Fibroblast of upper back skin (primary cell): ENCODE measurements at regions not wholly inside any gene's neighbourhood (a gene's known extent, or its start where the extent isn't known, plus 50 kb on each side); places are given as distances from the start of the nearest gene placed in this dataset.
"Not testable (repeated sequence)": the region's sequence is repeated elsewhere in the genome, so short reads cannot be mapped to it uniquely, and the experiment has no call there.

Source experiments
- DNase-seq: peaks from one replicate; pipeline ENCODE4 v3.0.0-alpha.2; 2013

DNA sequence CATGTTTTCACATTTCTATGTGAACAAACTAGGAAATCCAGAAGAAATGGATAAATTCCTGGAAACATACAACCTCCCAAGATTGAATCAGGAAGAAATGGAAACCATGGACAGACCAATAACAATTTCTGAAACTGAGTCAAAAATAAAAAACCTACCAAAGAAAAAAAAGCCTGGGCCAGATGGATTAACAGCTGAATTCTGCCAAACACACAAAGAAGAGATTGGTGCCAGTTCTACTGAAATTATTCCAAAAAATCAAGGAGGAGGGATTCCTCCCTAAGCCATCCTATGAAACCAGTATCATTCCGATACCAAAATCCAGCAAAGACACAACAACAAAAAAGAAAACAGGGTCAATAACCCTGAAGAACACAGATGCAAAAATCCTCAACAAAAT lies 166.9 kb upstream of the FBXL7 start:
- DNase-seq: no peak

DNA sequence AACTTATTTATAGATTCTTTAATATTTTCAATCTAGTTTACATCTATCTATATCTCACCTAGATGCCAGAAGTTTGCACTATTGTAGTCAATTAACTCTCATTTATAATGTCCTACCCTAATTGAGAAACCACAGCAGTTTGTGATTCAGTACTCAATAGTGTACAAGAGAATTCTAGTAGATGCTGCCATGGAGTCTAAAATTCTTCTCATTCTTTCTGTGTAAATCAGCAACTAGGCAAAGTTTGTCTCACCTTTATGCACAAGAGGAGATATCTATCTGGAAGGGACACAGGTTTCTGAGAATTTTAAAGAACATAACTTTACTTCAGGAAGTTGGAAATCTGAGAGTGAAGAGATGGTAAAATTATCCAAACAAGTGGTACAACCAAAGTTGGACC lies 173.0 kb upstream of the FBXL7 start:
- no peak for DNase-seq

DNA sequence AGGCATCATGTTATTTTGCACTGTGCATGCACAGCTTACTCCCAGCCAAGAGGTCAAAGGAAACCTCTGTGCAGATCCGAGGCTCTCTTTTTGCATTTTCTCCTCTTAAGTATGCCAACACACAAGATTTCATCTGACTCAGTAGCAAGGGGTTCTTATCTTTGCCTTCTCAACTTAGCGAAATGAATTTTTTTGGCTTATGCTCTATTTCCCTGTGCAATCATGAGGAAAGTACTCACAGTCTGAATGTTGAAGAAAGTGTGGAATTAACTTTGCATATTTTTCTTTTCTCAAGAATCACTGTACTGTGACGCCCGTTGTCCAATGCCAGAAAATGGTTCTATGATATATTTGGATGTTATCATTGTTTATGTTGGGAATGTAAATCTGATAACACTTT lies 173.5 kb upstream of the FBXL7 start:
- DNase-seq: no peak

DNA sequence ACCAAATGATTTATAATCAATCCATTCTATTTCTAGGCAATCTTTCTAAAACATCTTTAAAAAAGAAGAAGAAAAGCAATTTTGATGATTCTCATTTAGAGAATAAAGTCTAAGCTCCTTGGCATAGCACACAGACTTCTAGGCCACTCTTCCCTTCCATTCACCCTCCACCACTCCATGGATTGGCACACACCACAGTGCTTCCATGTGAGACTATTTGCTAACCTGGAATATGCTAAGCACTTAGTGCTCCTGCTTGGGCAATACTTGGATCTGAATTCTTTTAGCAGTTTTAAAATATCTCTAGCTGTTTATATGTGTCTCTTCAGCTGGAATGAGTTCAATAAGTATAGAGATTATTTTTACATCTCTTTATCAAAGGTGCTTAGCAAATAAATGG lies 177.6 kb upstream of the FBXL7 start:
- DNase-seq: no peak

DNA sequence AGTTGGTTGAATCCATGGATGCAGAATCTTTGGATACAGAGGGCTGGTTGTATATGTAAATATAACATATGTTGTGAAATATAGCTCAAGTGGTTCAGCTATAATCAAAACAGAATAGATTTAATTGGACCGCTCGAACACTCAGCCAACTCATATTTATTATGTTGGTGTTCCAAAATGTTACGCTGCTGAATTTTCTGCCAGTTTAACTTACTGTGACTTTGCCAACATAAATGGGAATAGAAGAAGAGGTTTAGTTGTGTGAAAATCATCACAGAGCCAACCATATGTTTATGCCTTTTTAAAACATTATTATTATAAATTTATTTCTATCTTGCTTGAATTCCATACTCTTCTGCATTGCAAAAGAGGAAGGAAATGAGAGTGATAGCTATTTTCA lies 178.2 kb upstream of the FBXL7 start:
- no peak for DNase-seq

DNA sequence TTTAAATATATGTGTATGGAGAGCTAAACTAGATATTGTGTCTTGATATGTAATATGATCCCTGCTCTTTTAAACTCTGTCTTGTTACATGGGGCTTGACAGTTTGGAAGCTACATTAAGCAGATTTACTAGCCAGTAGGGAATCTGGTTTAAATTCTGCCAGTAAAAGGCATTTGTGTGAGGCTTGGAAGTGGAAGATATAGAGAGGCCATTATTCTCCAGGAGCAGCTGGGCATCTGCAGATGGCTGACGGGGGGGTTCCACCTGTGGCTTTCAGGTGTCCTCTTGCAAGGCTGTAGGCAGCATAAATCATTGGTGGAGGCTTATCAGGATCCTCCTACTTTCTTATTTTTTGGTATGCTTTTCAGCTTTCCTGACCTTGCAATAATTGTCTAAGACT lies 179.1 kb upstream of the FBXL7 start:
- DNase-seq: no peak

DNA sequence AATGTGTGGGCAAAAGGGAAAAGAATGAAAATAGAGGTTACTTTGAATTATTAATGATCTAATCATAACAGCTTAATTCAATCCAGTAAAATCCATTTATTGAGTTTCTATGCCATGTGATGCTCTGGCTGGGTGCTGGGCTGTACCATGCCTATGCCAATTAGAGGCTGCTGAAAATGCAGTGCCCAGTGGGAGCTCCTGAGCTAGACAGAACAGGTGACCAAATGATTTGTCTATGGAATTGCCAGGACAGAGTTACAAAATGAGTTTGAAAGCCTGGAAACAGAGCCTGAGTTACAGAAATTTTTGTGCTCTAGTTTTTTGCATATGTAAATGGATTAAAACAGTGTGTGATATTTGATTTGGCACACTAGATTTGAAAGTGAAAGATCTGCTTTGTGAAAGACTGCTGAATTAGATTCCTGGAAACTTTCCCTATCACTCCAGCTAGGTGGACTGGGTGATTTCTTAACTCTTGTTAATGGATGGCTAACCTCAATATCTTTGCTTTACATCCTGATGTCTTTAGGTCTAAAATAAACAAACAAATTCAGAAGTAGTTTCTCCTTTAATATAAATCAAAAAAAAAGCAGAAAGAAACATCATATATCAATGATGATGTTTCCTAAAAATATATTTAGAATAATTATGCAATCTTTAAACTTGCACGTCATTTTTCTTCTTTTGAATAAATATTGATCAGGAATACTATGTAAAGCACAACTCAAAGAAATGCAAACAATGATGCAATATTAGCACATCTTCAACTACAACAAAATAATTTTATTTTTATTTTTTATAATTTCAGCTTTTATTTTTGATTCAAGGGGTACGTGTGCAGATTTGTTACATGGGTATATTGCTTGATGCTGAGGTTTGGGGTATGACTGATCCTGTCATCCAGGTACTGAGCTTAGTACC lies 194.8 kb upstream of the FBXL7 start:
- DNase-seq: no peak

DNA sequence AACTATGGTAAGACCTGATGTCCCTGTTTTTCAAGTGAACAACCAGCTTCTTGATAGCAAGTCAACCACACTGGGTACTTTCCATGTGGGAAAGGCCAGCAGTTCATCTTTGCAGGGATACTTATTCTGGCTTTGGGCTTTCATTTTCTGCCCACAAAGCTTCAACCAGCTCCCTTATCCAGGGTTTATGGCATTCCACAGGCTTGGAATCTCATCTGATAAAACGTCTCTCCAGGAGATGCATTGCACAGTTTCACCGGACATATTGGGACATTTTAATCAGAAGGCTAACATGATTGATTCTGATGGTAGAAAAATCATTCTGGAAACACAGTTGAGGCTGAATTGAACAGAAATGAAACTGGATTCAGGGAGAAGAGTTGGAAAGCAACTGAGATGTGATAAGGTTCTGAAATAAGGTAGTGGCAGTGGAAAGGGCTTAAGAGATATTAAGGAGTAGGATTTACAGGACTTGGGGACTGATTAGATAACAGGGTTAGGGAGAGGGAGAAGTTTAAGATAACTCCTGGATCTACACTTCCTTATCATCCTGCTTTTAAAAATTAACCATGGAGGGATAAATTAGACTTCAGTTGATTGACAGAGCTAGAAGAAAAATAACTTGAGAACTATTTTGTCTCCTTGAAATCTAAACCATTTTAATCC lies 195.8 kb upstream of the FBXL7 start:
- no peak for DNase-seq

DNA sequence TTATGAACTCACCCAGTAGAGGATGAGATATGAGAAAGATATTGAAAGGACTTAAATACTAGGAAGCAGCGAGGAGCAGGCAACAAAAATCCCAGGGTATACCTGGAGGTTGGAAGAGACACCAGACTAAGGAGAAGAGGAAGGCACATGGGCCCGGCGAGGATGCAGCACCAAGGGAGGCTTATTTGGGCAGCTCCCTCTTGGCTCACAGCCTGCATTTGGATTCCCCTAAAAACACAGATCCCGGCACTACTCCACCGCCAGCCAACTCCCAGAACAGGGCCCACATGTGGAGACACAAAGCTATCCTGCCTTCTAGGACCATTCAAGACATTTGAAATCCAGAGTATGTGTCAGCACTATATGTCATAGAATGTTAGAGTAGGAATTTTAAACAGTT lies 199.8 kb upstream of the FBXL7 start:
- DNase-seq: no peak

DNA sequence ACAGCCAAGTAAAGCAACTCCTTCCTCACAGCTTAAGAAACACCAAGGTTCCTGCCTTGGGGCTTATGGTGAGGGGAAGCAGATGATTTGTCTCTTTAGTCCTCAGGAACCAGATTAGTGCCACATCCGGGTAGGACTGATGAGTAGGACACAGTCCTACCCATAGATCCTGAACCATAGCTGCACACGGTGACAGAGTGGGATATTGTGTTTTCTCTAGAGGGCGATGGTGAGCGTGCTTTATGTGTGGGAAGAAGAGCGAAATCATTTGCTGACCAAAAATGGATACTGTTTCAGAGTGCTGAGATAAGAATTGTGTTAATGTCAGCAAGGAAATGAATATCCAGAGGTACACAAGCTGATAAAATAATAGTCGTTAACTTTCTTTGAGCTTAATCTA lies 209.0 kb upstream of the FBXL7 start:
- no peak for DNase-seq

DNA sequence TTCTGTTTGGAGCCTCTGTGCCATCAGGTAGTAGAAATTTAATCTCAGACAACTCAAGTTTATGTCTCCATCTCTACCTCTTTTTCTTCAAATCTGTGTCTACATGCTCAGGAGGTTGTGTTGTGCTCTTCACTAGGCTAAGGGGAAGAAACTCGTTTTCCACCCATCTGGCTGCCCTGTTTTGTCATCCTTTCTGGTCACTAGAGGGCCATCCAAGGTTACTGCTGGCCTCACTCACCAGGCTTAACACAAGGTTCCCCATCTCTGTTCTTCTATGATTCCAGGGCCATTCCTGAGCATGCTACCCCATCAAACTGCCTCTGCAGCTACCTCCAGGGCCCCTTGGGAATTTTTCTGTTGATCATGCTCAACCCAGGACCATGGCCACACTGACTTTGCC lies 213.3 kb upstream of the FBXL7 start:
- DNase-seq: no peak

DNA sequence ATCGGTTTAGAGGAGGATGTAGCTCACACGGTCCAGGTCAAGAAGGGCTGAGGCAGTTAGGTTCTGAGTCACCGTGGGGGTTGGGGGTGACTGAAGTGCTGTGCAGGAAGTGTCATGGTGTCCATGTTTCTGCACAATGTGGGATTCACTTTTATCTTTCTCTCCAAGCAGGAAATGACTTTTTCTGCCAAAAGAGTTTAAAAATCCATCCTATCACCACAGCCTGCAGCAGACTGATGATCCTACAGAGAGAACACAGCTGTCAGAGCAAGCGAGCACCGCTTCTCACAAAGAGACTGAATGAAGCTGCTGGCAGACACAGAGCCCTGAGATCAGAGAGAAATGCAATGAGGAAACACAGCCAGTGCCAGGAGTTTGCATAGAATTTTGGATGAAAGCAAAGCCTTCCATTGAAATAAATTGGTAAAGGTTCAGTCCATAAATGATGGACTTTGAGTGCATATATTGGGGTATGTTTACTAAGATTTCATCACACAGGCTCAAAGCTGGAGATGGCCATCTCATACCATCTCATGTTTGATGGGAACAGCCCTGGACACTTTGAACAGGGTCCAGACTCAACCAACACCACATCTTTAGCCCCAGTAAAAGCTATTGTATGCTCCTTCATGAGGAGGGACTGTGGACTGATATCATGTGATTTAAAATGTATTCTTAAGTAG lies 213.9 kb upstream of the FBXL7 start:
- DNase-seq: peak; percentile 81

DNA sequence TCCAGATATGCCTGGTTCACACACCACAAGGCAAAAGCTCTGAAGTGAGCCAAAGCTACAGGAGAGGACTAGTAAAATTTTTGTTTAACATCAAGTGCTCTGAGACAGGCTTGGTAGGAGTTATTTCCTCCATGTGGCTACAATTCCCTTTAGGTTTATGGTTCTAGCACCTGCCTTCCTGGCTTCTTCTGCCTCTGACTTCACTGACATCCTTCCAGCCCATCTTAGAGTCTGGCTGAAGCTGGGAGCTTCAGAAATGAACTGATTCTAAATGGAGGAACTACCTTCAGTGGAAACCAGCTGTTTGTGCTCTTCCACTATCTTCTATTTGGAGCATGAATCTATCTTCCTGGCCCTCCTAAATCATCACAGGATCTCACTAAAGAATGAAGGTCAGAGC lies 215.3 kb upstream of the FBXL7 start:
- DNase-seq: no peak

DNA sequence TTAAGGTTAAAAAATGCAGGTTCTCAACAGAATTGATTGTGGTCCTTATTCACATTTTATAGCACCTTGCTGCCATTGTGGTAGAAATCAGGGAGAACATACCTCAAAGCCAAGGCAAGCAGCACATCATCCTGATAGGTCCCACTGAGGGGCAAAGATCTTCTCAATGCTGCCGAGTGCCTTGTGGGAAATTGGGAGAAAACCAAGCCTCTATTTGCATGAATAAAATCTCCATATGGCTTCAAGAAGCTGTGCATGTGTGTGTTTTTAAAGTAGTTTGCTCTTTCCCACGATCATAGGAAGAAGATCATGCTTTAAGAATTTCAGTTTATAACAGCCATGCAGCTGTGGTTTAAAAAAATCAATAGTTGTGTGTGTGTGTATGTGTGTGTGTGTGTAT lies 216.9 kb upstream of the FBXL7 start:
- DNase-seq: no peak

DNA sequence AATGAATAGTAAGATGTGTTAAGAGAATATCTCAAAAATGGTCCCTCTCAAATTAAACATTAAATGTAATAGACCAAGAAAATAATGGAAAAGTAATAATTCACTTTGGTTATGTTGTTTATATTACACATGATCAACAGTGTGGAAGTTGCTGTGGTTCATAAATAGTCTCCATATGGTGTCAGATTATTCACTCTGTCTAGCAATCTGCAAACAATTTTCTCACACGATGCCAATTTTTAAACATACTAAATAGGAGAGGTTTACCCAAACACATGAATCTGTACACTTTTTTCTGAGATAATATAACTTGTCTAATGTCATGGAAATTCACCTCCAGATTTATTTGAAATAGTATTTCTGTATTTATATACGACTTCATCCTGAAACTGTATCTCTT lies 217.4 kb upstream of the FBXL7 start:
- no peak for DNase-seq

DNA sequence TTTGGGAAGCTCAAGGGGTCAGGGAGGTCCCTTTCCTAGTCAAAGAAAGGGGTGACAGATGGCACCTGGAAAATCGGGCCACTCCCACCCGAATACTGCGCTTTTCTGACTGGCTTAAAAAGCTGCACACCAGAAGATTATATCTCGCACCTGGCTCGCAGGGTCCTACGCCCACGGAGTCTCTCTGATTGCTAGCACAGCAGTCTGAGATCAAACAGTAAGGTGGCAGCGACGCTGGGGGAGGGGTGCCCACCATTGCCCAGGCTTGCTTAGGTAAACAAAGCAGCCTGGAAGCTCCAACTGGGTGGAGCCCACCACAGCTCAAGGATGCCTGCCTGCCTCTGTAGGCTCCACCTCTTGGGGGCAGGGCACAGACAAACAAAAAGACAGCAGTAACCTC lies 228.4 kb upstream of the FBXL7 start:
- DNase-seq: not testable (repeated sequence)

DNA sequence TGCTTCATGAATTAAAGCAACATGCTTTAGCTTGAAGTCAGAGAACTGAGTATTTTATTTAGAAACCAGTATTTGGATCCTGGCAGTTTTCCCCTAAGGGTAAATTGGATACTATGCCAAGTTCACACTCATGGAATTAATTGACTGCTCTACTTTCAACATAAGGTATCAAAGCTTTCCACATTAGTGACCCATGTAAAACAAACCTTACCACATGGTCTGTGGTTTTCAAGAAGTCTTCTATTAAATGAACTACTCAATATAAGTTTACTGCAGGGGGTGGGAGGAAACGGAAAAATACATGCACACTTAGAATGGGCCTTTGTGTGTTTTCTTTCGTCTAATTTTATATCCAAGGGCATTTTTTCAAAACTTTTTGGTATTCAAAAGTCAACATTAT lies 232.0 kb upstream of the FBXL7 start:
- no peak for DNase-seq

DNA sequence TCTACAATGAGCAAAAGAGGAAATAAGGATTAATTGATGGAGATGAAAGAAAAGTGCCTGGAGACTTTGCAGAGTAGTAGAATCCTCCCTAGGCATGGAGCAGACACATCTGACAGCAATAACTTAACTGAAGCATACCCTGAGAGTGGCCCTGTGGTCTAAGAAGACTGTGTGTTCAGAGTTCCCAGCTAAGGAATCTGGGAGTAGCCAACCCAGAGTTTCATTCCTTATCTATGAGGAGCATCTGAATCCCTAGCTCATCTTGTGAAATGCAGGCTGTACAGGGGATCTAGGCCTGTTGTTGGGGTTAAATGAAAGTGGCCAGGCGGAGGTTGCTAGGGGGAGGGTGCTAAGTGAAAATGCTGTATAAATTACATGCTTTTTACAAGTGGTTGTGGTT lies 233.1 kb upstream of the FBXL7 start:
- DNase-seq: peak; percentile 17

DNA sequence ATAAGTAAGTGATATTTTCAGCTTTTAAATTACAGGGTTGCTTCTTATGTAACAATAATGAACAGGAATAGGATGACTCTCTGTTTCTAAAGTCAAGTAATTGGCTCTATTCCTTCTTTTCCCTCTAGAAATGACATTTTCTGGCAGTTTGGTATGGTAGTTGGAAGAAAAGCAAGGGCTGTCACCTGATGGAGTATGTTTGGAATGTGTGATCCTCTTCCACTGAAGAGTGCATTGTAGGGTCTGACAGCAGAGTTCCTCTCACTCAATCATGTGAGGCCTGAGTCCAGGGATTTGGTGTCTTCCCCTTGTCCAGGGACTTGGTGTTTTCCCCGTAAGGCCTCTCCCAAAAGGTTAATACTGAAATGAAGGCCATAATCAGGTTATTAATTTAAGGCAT lies 233.8 kb upstream of the FBXL7 start:
- DNase-seq: no peak

DNA sequence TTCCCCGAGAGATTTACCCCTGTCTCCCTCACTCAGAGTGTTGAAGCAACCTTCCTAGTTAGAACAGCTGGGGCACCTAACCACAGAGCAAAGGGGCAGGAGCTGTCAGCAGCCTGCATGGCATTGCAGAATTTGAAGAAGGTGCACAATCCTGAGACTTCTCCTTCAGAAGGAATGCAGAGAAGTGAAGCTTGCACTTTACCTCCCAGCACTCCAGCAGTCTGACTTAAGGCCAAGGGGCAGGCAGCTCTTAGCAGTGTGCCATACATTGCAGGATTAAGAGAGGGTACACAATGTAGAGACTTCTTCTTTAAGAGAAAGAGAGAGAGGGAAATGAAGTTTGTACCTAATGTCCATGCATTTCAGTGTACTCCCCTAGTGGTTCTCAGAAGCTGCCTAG lies 236.0 kb upstream of the FBXL7 start:
- no peak for DNase-seq

DNA sequence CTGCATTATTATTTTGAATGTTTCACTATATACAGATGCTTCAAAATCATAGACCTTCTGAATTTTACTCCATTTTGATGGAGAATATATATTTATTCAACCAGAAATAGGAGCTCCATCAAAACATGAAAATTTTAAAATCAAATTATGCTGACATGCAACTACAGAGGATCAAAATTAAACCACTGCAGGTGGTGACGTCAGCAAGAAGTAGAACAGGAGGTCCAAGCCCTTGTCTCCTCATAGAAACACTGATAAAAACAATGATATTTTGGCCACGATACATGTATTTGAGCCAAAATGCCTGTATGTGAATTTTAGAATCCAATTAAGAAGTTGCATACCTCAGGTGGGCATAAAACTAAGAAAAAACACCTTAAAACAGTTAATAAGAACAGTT lies 236.6 kb upstream of the FBXL7 start:
- DNase-seq: no peak

DNA sequence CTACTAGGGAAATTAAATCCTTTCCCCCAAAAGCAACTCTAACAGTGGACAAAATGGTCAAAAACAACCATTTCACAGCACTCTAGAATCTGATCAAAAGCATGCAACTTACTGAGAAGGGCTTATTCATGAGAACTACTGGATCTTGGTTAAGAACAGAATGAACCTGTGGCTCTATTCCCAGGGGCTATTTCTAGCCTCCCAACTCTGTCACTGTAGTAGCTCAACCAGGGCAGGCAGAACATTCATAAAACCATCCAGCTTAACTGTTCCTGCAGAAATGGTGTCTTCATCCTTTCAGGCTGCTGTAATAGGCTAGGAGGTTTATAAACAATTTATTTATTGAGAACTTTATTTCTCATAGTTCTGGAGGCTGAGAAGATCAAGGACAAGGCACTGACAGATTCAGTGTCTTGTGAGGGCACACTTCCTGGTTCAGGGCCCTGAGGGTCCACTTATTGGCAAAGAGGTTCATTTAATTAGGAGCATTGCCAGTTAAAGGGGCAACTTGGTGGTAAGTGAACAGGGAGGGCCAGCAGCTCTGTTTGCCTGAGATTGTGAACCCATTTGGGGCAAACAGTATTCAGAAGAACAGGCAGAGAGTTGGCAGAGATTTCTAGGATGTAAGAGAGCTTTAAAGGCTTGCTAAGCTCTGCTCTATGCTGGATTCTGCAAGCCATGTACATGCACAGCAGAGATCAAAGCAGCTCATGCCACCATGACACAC lies 238.5 kb upstream of the FBXL7 start:
- no peak for DNase-seq
